ENCODE measurements at regions not wholly inside any gene's neighbourhood (a gene's known extent, or its start where the extent isn't known, plus 50 kb on each side); places are given as distances from the start of the nearest gene placed in this dataset.
A peak's percentile ranks its signal among the peaks of the same experiment; 100 is the strongest.

DNA sequence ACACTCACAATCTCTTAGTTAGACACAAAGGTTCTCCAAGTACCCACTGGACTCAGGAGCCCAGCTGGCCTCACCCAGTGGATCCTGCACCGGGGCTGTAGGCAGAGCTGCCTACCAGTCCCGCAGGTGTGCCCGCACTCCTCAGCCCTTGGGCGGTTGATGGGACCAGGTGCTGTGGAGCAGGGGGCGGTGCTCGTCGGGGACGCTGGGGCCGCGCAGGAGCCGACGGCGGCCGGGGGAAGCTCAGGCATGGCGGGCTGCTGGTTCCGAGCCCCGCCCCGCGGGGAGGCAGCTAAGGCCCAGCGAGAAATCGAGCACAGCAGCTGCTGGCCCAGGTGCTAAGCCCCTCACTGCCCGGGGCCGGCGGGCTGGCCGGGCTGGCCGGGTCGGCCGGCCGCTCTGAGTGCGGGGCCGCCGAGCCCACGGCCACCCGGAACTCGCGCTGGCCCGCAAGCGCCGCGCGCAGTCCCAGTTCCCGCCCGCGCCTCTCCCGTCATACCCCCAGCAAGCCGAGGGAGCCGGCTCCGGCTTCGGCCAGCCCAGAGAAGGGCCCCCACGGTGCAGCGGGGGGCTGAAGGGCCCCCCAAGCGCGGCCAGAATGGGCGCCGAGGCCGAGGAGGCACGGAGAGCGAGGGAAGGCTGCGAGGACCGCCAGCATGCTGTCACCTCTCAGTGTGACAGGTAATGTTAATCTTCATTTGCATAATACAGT, 506.8 kb downstream of the LRFN5 start:
- intact Hi-C loops (cut with DNase I; ENCODE audit: low total_unique reads) (no loop called here), in situ Hi-C loops (cut with MboI; ENCODE audit: low sequenced_read_pairs in 4 of 4) (no loop called here)
- no peak overlapping the region for H3K27ac ChIP-seq
- no peaks in the 10 kb centered on the region for H3K27me3 ChIP-seq
- TF ChIP-seq, protein P1, sequence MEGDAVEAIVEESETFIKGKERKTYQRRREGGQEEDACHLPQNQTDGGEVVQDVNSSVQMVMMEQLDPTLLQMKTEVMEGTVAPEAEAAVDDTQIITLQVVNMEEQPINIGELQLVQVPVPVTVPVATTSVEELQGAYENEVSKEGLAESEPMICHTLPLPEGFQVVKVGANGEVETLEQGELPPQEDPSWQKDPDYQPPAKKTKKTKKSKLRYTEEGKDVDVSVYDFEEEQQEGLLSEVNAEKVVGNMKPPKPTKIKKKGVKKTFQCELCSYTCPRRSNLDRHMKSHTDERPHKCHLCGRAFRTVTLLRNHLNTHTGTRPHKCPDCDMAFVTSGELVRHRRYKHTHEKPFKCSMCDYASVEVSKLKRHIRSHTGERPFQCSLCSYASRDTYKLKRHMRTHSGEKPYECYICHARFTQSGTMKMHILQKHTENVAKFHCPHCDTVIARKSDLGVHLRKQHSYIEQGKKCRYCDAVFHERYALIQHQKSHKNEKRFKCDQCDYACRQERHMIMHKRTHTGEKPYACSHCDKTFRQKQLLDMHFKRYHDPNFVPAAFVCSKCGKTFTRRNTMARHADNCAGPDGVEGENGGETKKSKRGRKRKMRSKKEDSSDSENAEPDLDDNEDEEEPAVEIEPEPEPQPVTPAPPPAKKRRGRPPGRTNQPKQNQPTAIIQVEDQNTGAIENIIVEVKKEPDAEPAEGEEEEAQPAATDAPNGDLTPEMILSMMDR (IDR thresholded peaks at IDR 0.05 in 4 of 5, conservative IDR thresholded peaks at IDR 0.05 in 1 of 5) = no peak
- no peak for TF ChIP-seq POLR2A (IDR thresholded peaks at IDR 0.05)
- H3K4me3 ChIP-seq = no peak overlapping the region
- no peaks in the 10 kb centered on the region for H3K9me3 ChIP-seq
- H3K36me3 ChIP-seq = no peaks in the 10 kb centered on the region
- H3K4me1 ChIP-seq = no peaks in the 10 kb centered on the region
- no peak for ATAC-seq
- DNase-seq = no peak

- no peaks in the 10 kb centered on the region for H3K36me3 ChIP-seq
- H3K4me3 ChIP-seq = no peak overlapping the region
- intact Hi-C loops (cut with DNase I; ENCODE audit: low total_unique reads) = no loop called here
- H3K9me3 ChIP-seq = no peaks in the 10 kb centered on the region
- H3K27ac ChIP-seq = no peak overlapping the region
- DNase-seq = no peak
- no peaks in the 10 kb centered on the region for H3K4me1 ChIP-seq
- in situ Hi-C loops (cut with MboI; ENCODE audit: low sequenced_read_pairs in 4 of 4) = no loop called here
- H3K27me3 ChIP-seq = no peaks in the 10 kb centered on the region
- ATAC-seq = no peak
- TF ChIP-seq, protein P1 (IDR thresholded peaks at IDR 0.05 in 4 of 5, conservative IDR thresholded peaks at IDR 0.05 in 1 of 5) = no peak
- TF ChIP-seq POLR2A (IDR thresholded peaks at IDR 0.05) = no peak
These were observed 505.4 kb downstream of the LRFN5 start for GRCh38 chr14:42112108-42112507.

DNA sequence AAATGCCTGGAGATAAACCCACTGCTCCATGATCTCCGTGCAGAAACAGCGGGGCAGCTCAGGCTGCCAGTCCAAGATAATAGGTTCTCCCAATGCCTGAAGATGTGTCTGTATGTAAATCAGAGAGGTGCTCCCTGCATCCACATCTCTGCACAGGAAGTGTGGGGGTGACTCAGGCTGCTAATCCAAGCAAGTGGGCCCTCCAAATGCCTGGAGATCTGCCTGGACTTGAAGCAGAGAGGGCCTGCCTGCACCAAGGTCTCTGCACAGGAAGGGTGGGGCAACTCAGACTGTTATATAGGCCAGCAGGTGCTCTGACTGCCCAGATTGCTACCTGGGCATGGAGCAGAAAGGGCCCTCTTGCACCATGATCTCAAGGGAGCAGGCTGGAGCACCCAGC, 504.7 kb downstream of the LRFN5 start:
- intact Hi-C loops (cut with DNase I; ENCODE audit: low total_unique reads) = no loop called here
- H3K27me3 ChIP-seq = no peaks in the 10 kb centered on the region
- H3K4me1 ChIP-seq = no peaks in the 10 kb centered on the region
- H3K27ac ChIP-seq = no peak overlapping the region
- H3K36me3 ChIP-seq = no peaks in the 10 kb centered on the region
- no peak overlapping the region for H3K4me3 ChIP-seq
- in situ Hi-C loops (cut with MboI; ENCODE audit: low sequenced_read_pairs in 4 of 4) = no loop called here
- TF ChIP-seq, protein P1 (IDR thresholded peaks at IDR 0.05 in 4 of 5, conservative IDR thresholded peaks at IDR 0.05 in 1 of 5) = no peak
- TF ChIP-seq POLR2A (IDR thresholded peaks at IDR 0.05) = no peak
- ATAC-seq = no peak
- no peak for DNase-seq
- no peaks in the 10 kb centered on the region for H3K9me3 ChIP-seq

DNA sequence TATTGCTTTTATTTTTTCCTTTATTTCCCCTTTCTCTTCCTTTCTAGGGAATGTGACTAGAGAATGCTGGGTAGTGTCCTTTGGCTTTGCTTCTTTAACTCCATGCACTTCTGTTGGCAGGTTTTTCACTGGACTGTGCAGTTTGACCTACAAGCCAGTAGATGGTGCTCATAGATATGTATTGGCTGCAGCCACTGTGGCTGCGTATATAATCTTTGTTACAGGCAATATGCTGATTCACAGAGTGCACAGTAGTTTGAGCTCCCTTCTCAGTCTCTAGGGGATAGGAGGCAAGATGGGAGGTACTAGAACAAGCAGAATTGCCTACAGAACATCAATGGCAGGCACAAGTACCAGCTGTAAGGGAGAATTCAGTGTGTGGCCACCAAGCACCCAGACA, 503.5 kb downstream of the LRFN5 start:
- H3K4me1 ChIP-seq = no peaks in the 10 kb centered on the region
- TF ChIP-seq, protein P1 (IDR thresholded peaks at IDR 0.05 in 4 of 5, conservative IDR thresholded peaks at IDR 0.05 in 1 of 5) = peak in 1 of 5 experiments; percentile 7
- no peak for TF ChIP-seq POLR2A (IDR thresholded peaks at IDR 0.05)
- no peak overlapping the region for H3K4me3 ChIP-seq
- no peaks in the 10 kb centered on the region for H3K9me3 ChIP-seq
- no peaks in the 10 kb centered on the region for H3K36me3 ChIP-seq
- no peaks in the 10 kb centered on the region for H3K27me3 ChIP-seq
- ATAC-seq = no peak
- H3K27ac ChIP-seq = no peak overlapping the region
- intact Hi-C loops (cut with DNase I; ENCODE audit: low total_unique reads) (no loop called here), in situ Hi-C loops (cut with MboI; ENCODE audit: low sequenced_read_pairs in 4 of 4) (no loop called here)
- DNase-seq = no peak

- ATAC-seq = no peak
- Histone ChIP-seq H3K4me3 (no peak overlapping the region), H3K27me3 (no peaks in the 10 kb centered on the region), H3K27ac (no peak overlapping the region), H3K36me3 (no peaks in the 10 kb centered on the region), H3K9me3 (no peaks in the 10 kb centered on the region), H3K4me1 (no peaks in the 10 kb centered on the region)
- TF ChIP-seq, protein P1 (IDR thresholded peaks at IDR 0.05 in 4 of 5, conservative IDR thresholded peaks at IDR 0.05 in 1 of 5) = no peak
- no peak for TF ChIP-seq POLR2A (IDR thresholded peaks at IDR 0.05)
- in situ Hi-C loops (cut with MboI; ENCODE audit: low sequenced_read_pairs in 4 of 4) (no loop called here), intact Hi-C loops (cut with DNase I; ENCODE audit: low total_unique reads) (no loop called here)
- no peak for DNase-seq
These were observed 488.5 kb downstream of the LRFN5 start for GRCh38 chr14:42095155-42095554.

All from gastrocnemius medialis (tissue), 4 donors.